Lower lobe of right lung (tissue), 2 donors: ENCODE measurements at regions not wholly inside any gene's neighbourhood (a gene's known extent, or its start where the extent isn't known, plus 50 kb on each side); places are given as distances from the start of the nearest gene placed in this dataset.

ENCODE experiments used
- ATAC-seq, 2 donors: fragments of 200-7000 bp; cut with Tn5 transposase; one replicate each; pipeline ENCODE4 v1.9.1; 2020 to 2022; ENCODE audit warnings: mild to moderate bottlenecking in 2 of 2, moderate library complexity in 2 of 2
- DNase-seq: peaks from one replicate; pipeline ENCODE4 v3.0.0-alpha.2; 2020
- H3K27ac ChIP-seq: fragments of 200-600 bp; one replicate; pipeline ENCODE4 v1.8.0; 2022
- H3K27me3 ChIP-seq: fragments of 200-600 bp; one replicate; pipeline ENCODE4 v1.8.0; 2022; ENCODE audit warnings: low read depth
- H3K36me3 ChIP-seq: fragments of 200-600 bp; one replicate; pipeline ENCODE4 v1.8.0; 2022; ENCODE audit warnings: mild to moderate bottlenecking
- H3K4me1 ChIP-seq: fragments of 200-600 bp; one replicate; pipeline ENCODE4 v1.8.0; 2022
- H3K4me3 ChIP-seq: fragments of 200-600 bp; one replicate; pipeline ENCODE4 v1.8.0; 2022; ENCODE audit warnings: mild to moderate bottlenecking
- H3K9me3 ChIP-seq: fragments of 200-600 bp; one replicate; pipeline ENCODE4 v1.8.0; 2022
- CTCF ChIP-seq: fragments of 200-600 bp; IDR thresholded peaks from one replicate; pipeline ENCODE4 v1.8.0; 2022; ENCODE audit warnings: antibody characterized with exemption, mild to moderate bottlenecking
- intact Hi-C: fragments of 100-400 bp; cut with DNase I; formaldehyde crosslinking; loops from one replicate; pipeline ENCODE4 v1.11.0; 2022
- donor health status: DM: no; HTN: yes; CAD: no; lungs with severe emphysema.

DNA sequence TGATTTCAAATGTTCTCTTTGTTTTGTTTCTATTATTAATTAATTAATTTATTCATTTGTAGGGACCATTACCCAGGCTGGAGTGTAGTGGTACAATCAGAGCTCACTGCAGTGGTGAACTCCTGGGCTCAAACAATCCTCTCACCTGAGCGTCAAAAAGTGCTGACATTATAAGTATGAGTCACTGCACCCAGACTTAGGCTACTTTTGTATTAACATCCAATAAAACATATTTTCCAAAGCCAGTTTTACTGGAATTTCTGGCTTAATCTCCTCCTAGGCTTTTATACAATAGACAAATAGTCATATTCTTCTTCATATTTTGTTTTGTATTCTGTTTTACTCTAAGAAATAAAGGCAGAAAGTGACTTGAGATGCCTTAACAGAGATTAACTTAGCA lies 749.6 kb downstream of the SLC16A7 start:
- Histone ChIP-seq H3K36me3 (no peaks in the 10 kb centered on the region), H3K27me3 (no peaks in the 10 kb centered on the region), H3K4me3 (no peak overlapping the region), H3K9me3 (no peaks in the 10 kb centered on the region), H3K4me1 (no peaks in the 10 kb centered on the region), H3K27ac (no peak overlapping the region)
- ATAC-seq (no peak), DNase-seq (no peak)
- intact Hi-C loops: no loop called here
- TF ChIP-seq CTCF: no peak

DNA sequence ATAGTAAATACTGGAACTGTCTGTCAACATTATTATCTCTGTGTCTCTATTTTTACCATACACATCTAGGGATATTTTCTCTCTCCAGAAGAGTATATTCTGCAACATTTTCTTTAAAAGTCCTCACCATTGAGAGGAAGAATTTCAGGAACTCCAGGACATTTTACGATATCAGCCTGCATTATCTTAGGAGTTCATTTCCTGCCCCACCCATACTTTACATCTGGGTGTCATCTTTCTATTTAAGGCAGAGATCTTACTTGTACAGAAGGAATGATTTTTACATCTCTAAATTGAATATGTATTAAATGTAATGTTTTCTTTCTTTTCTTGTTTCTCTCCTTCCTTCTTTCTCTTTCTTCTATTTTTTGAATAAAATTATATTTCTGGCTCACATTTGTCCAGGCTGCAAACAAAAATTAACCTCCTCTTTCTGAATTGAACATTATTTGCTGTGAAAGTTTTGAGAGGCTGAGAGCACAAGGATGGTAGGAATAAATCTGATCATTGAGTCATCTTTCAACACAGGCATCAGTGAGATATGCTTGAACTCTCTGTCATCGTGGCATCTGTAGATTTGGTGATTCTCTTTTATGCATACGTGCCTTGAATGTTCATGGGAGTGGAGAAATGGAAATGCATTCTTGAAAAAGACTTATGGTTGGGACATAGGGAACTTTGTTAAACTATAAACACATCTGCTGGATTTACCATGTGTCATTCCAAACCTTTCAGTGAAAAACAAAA lies 753.6 kb downstream of the SLC16A7 start:
- H3K9me3 ChIP-seq: no peaks in the 10 kb centered on the region
- H3K27ac ChIP-seq: no peak overlapping the region
- DNase-seq: no peak
- H3K4me3 ChIP-seq: no peak overlapping the region
- no peaks in the 10 kb centered on the region for H3K27me3 ChIP-seq
- ATAC-seq: no peak
- no peak for TF ChIP-seq CTCF
- intact Hi-C loops: no loop called here
- no peaks in the 10 kb centered on the region for H3K4me1 ChIP-seq
- no peaks in the 10 kb centered on the region for H3K36me3 ChIP-seq

DNA sequence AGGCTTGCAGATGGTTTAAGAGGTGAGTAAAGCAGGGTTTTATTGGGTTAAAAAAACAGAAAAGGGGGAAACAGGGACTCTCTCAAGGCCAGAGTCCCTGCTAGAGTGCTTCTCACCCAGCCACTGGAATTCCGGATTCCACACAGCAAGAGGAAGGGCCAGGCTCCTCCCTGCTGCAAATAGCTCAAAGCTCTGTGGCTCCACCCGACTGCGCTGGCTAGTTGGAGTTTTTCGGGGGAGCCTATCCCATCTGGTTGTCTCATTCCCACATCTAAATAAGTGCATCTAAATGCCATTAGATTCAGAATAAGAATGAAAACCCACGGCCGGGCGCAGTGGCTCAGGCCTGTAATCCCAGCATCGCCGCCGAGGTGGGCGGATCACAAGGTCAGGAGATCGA lies 791.5 kb downstream of the SLC16A7 start:
- no peaks in the 10 kb centered on the region for H3K4me1 ChIP-seq
- ATAC-seq (no peak), DNase-seq (no peak)
- no peaks in the 10 kb centered on the region for H3K27me3 ChIP-seq
- H3K4me3 ChIP-seq: no peak overlapping the region
- no peaks in the 10 kb centered on the region for H3K36me3 ChIP-seq
- TF ChIP-seq CTCF: no peak
- intact Hi-C loops: no loop called here
- H3K9me3 ChIP-seq: no peaks in the 10 kb centered on the region
- H3K27ac ChIP-seq: no peak overlapping the region

DNA sequence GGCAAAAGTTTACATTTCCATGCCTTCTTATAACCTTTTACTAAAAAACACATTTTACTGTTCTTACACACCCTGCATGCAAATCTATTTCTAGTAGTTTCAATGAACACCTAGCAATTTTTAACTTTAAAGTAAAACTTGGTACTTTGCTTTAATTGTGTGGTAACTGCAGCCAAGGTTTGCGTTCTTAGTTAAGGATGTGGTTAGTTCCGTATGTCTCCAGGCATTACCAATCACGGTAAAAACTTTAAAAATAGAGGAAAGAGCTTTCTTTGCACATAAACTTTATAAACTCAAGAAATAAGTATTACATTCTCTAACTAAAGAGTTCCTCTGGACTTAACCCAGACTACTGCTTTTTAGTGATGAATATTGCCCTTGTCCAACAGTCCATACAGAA lies 795.2 kb downstream of the SLC16A7 start:
- no peak for TF ChIP-seq CTCF
- Histone ChIP-seq H3K4me1 (no peaks in the 10 kb centered on the region), H3K36me3 (no peaks in the 10 kb centered on the region), H3K27me3 (no peaks in the 10 kb centered on the region), H3K4me3 (no peak overlapping the region), H3K27ac (no peak overlapping the region), H3K9me3 (no peaks in the 10 kb centered on the region)
- intact Hi-C loops: no loop called here
- DNase-seq (no peak), ATAC-seq (no peak)

GRCh38 chr12:60391791-60392190 lies 796.0 kb downstream of the SLC16A7 start:
- intact Hi-C loops: no loop called here
- ATAC-seq (peak in 1 of 2 donors; percentile 21), DNase-seq (no peak)
- Histone ChIP-seq H3K36me3 (no peaks in the 10 kb centered on the region), H3K27me3 (no peaks in the 10 kb centered on the region), H3K4me3 (no peak overlapping the region), H3K27ac (no peak overlapping the region), H3K9me3 (no peaks in the 10 kb centered on the region), H3K4me1 (no peaks in the 10 kb centered on the region)
- no peak for TF ChIP-seq CTCF
